ENCODE measurements at regions not wholly inside any gene's neighbourhood (a gene's known extent, or its start where the extent isn't known, plus 50 kb on each side); places are given as distances from the start of the nearest gene placed in this dataset.

DNA sequence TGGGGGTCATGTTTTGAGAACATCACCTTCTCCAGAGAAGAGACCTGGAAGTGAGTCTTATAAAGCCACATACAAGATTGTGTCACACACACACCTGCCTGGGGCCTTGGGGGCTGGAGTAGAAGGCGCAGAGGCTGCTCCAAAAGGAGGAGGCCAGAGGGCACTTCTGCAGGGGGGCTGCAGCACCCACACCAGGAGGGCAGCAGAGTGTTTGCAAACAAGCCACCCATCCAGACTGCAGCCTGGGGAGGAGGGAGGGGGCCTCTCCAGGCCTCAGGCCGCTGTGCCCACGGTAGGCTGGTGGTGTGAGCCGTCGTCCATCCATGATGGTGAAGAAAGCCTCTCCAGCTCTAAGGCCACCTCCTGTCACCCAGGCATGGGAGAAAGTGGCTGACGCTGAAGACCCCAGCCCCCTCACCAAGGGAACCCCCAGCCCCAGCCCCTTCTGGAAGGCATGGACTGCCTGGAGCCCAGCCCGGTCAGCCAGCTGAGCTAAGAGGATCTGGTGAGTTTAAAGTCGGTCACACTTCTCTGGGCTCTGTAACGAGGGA lies 77.5 kb downstream of the FOXL3 start:
- Histone ChIP-seq H3K4me2 (ENCODE audit: low read depth, low read length) (no peak overlapping the region), H4K20me1 (ENCODE audit: insufficient read depth, low read length) (no peaks in the 10 kb centered on the region), H3K27me3 (replicated peaks; ENCODE audit: insufficient read depth, low read length) (no peaks in the 10 kb centered on the region), H3K4me3 (ENCODE audit: low read length) (no peak overlapping the region), H3K9me2 (replicated peaks; ENCODE audit: insufficient read depth, low read length) (no peaks in the 10 kb centered on the region), H3F3A (ENCODE audit: insufficient read depth, low read length) (no peaks in the 10 kb centered on the region), H3K27ac (ENCODE audit: low read length) (no peak overlapping the region), H3K79me2 (ENCODE audit: low read length) (no peaks in the 10 kb centered on the region), H3K9ac (ENCODE audit: low read length) (no peak overlapping the region), H3K4me1 (ENCODE audit: low read length) (no peaks in the 10 kb centered on the region), H3K9me3 (replicated peaks; ENCODE audit: insufficient read depth, low read length) (no peaks in the 10 kb centered on the region), H2AFZ (ENCODE audit: low read length) (no peak overlapping the region), H3K36me3 (replicated peaks; ENCODE audit: insufficient read depth, low read length) (no peaks in the 10 kb centered on the region)
- DNase-seq, result no peak
- TF ChIP-seq, protein P1, sequence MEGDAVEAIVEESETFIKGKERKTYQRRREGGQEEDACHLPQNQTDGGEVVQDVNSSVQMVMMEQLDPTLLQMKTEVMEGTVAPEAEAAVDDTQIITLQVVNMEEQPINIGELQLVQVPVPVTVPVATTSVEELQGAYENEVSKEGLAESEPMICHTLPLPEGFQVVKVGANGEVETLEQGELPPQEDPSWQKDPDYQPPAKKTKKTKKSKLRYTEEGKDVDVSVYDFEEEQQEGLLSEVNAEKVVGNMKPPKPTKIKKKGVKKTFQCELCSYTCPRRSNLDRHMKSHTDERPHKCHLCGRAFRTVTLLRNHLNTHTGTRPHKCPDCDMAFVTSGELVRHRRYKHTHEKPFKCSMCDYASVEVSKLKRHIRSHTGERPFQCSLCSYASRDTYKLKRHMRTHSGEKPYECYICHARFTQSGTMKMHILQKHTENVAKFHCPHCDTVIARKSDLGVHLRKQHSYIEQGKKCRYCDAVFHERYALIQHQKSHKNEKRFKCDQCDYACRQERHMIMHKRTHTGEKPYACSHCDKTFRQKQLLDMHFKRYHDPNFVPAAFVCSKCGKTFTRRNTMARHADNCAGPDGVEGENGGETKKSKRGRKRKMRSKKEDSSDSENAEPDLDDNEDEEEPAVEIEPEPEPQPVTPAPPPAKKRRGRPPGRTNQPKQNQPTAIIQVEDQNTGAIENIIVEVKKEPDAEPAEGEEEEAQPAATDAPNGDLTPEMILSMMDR (IDR thresholded peaks at IDR 0.05; ENCODE audit: low read length), result no peak
- TF ChIP-seq EZH2 (optimal IDR thresholded peaks at IDR 0.05; ENCODE audit: low read depth, low read length), result no peak
- TF ChIP-seq EZH2phosphoT487 (IDR thresholded peaks at IDR 0.05; ENCODE audit: low read length), result no peak

DNA sequence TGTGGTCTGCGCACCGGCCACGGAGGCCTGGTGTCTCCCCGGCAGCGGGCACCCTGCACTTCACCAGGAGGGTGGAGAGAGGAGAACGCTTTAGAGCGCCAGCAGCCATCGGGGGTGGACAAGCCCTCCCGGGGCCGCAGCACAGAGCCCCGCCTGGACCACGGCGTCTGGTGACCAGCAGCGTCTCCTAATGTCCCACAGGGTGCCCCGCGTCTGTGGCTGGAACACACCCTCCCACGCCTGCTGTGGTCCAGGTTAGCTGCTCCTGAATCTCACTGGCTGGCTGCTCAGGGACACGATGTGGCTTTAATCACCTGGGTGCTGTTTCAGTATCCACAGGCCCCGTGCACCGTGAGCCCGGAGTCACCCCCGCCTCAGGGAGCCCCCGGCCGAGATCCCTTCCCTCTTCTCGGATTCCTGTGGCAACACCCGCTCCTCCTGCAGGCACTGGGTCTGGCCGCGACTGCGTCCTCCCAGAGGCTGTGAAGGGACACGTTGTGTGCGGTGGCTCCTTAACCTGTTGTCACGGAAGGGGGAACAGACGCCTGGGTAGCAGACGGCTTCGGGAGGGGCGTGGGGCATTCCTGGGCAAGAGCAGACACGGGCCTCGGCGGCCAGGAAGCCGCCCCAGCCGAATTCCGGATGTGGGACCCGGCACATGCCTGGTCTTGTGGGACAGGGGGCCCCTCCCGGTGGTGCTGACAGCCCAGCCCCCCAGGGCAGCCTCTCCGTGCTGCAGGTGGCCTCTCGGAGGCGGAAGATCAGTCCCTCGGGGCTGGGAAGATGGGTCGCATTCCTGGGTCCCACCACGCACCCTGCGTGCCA lies 78.9 kb downstream of the FOXL3 start:
- H3F3A ChIP-seq (ENCODE audit: insufficient read depth, low read length), result no peaks in the 10 kb centered on the region
- H3K4me2 ChIP-seq (ENCODE audit: low read depth, low read length), result no peak overlapping the region
- no peak overlapping the region for H3K27ac ChIP-seq (ENCODE audit: low read length)
- no peak for DNase-seq
- TF ChIP-seq EZH2phosphoT487 (IDR thresholded peaks at IDR 0.05; ENCODE audit: low read length) (no peak), EZH2 (optimal IDR thresholded peaks at IDR 0.05; ENCODE audit: low read depth, low read length) (no peak)
- TF ChIP-seq, protein P1 (IDR thresholded peaks at IDR 0.05; ENCODE audit: low read length), result no peak
- no peaks in the 10 kb centered on the region for H3K27me3 ChIP-seq (replicated peaks; ENCODE audit: insufficient read depth, low read length)
- H3K79me2 ChIP-seq (ENCODE audit: low read length), result no peaks in the 10 kb centered on the region
- H3K9ac ChIP-seq (ENCODE audit: low read length), result no peak overlapping the region
- H3K9me3 ChIP-seq (replicated peaks; ENCODE audit: insufficient read depth, low read length), result no peaks in the 10 kb centered on the region
- no peaks in the 10 kb centered on the region for H3K36me3 ChIP-seq (replicated peaks; ENCODE audit: insufficient read depth, low read length)
- H2AFZ ChIP-seq (ENCODE audit: low read length), result no peak overlapping the region
- H3K4me3 ChIP-seq (ENCODE audit: low read length), result no peak overlapping the region
- H3K9me2 ChIP-seq (replicated peaks; ENCODE audit: insufficient read depth, low read length), result no peaks in the 10 kb centered on the region
- no peaks in the 10 kb centered on the region for H3K4me1 ChIP-seq (ENCODE audit: low read length)
- H4K20me1 ChIP-seq (ENCODE audit: insufficient read depth, low read length), result no peaks in the 10 kb centered on the region

DNA sequence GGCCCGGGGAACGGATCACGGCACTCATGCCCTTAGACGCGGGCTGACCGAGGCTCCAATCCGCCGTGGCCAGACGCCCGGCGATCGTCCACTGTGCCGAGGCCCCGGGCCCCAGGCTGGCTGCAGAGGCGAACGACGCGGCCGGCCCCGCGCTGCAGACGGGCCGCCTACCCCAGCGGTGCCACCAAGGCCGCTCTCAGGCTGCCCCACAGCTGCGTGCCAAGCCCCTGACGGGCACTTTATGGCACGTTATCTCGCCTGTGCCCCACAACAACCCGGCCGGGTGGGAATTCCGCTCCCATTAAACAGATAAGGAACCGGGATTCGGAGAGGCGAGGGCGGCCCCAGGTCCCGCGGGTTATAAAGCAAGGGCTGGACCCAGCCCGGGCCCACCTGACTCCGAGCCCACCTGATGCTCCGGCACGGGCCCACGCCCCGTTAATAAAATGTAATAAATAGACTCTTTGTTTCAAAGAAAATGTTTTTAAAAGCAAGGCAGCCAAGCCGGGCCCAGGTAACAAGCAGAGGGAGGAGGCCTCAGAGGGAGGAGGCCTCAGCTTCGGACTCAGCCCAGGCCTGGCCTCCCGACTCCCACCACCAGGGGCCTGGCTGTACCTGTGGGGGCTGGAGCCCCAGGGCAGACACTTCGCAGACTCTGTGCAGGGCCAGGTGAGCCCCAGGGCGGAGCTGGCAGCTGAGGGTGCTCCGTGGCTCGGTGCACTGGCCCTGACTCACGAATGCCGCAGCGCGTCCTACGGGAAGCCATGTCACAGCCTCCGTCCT lies 79.7 kb downstream of the FOXL3 start:
- no peak overlapping the region for H3K4me3 ChIP-seq (ENCODE audit: low read length)
- no peaks in the 10 kb centered on the region for H3K27me3 ChIP-seq (replicated peaks; ENCODE audit: insufficient read depth, low read length)
- no peaks in the 10 kb centered on the region for H3K79me2 ChIP-seq (ENCODE audit: low read length)
- no peak overlapping the region for H3K4me2 ChIP-seq (ENCODE audit: low read depth, low read length)
- no peaks in the 10 kb centered on the region for H3K9me2 ChIP-seq (replicated peaks; ENCODE audit: insufficient read depth, low read length)
- H3K9ac ChIP-seq (ENCODE audit: low read length), result no peak overlapping the region
- no peaks in the 10 kb centered on the region for H4K20me1 ChIP-seq (ENCODE audit: insufficient read depth, low read length)
- no peaks in the 10 kb centered on the region for H3F3A ChIP-seq (ENCODE audit: insufficient read depth, low read length)
- no peaks in the 10 kb centered on the region for H3K36me3 ChIP-seq (replicated peaks; ENCODE audit: insufficient read depth, low read length)
- TF ChIP-seq EZH2 (optimal IDR thresholded peaks at IDR 0.05; ENCODE audit: low read depth, low read length) (no peak), EZH2phosphoT487 (IDR thresholded peaks at IDR 0.05; ENCODE audit: low read length) (no peak)
- TF ChIP-seq, protein P1 (IDR thresholded peaks at IDR 0.05; ENCODE audit: low read length), result no peak
- H2AFZ ChIP-seq (ENCODE audit: low read length), result no peak overlapping the region
- H3K4me1 ChIP-seq (ENCODE audit: low read length), result no peaks in the 10 kb centered on the region
- no peak for DNase-seq
- H3K9me3 ChIP-seq (replicated peaks; ENCODE audit: insufficient read depth, low read length), result no peaks in the 10 kb centered on the region
- H3K27ac ChIP-seq (ENCODE audit: low read length), result no peak overlapping the region
